Keratinocyte (primary cell): ENCODE measurements at regions not wholly inside any gene's neighbourhood (a gene's known extent, or its start where the extent isn't known, plus 50 kb on each side); places are given as distances from the start of the nearest gene placed in this dataset.

ENCODE experiments used
- CTCF ChIP-seq, 3 experiments: IDR thresholded peaks in 1 of 3; conservative IDR thresholded peaks in 1 of 3; optimal IDR thresholded peaks in 1 of 3; 2 replicates in 2 of 3; 3 replicates in 1 of 3; pipeline versions ENCODE3 to v1.5.1; 2011; ENCODE audit warnings: low read length in 3 of 3, mild to moderate bottlenecking in 3 of 3, moderate library complexity in 2 of 3, control low read depth in 1 of 3, inconsistent platforms in 1 of 3; ENCODE audit not compliant: insufficient read depth in 2 of 3; ENCODE audit errors: extremely low read depth in 1 of 3
- EZH2 ChIP-seq: IDR thresholded peaks from one replicate; pipeline ENCODE4 v1.6.1; 2012; ENCODE audit warnings: inconsistent platforms, mild to moderate bottlenecking, low read length, moderate library complexity

DNA sequence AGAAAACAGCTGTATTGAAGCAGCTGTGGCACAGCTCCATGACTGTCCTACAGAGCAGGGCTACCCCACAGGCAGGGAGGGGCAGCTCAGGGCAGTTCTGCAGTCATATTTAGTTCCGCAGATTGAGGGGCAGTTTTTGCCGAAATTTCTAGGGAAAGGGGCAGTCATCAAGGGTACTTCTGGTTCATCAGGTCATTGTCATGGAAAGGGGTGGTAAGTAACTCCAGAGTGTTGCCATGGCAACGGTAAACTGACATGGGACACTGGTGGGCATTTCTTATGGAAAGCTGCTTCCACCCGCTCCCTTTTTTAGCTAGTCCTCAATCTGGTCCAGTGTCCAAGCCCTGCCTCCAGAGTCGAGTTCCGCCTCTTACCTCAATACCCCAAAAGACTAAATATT is 702.8 kb downstream of the LIG4 start:
- TF ChIP-seq CTCF (optimal IDR thresholded peaks at IDR 0.05 in 1 of 3, IDR thresholded peaks at IDR 0.05 in 1 of 3, conservative IDR thresholded peaks at IDR 0.05 in 1 of 3; ENCODE audit: extremely low read depth in 1 of 3, insufficient read depth in 2 of 3, low read length in 3 of 3) (no peak), EZH2 (no peak)
